Heart right ventricle (tissue), 16 donors: ENCODE measurements at regions not wholly inside any gene's neighbourhood (a gene's known extent, or its start where the extent isn't known, plus 50 kb on each side); places are given as distances from the start of the nearest gene placed in this dataset.

Source experiments
- ATAC-seq, 8 donors: fragments of 200-7000 bp; cut with Tn5 transposase; one replicate each; pipeline ENCODE4 v1.9.1; 2020; ENCODE audit warnings: mild to moderate bottlenecking in 8 of 8, moderate library complexity in 8 of 8, moderate number of reproducible peaks in 1 of 8
- DNase-seq, 2 donors: peaks; one replicate each; pipeline ENCODE4 v3.0.0-alpha.2; 2020
- H3K27ac ChIP-seq, 10 donors: fragments of 200-600 bp; sonication (generic) in 2 of 10; one replicate each; pipeline versions ENCODE4 v1.5.0 to v1.8.0; 2020 to 2022; ENCODE audit warnings: mild to moderate bottlenecking in 3 of 10
- H3K27me3 ChIP-seq, 7 donors: fragments of 200-600 bp; one replicate each; pipeline ENCODE4 v1.8.0; 2021 to 2022; ENCODE audit warnings: mild to moderate bottlenecking in 2 of 7
- H3K36me3 ChIP-seq, 9 donors: fragments of 200-600 bp; sonication (generic) in 1 of 9; one replicate each; pipeline versions ENCODE4 v1.5.0 to v1.8.0; 2020 to 2022; ENCODE audit warnings: mild to moderate bottlenecking in 2 of 9
- H3K4me1 ChIP-seq, 9 donors: fragments of 200-600 bp; sonication (generic) in 1 of 9; one replicate each; pipeline versions ENCODE4 v1.5.0 to v1.8.0; 2020 to 2022; ENCODE audit warnings: mild to moderate bottlenecking in 4 of 9
- H3K4me3 ChIP-seq, 10 donors: fragments of 200-600 bp; sonication (generic) in 2 of 10; one replicate each; pipeline versions ENCODE4 v1.5.0 to v1.8.0; 2020 to 2022; ENCODE audit warnings: mild to moderate bottlenecking in 7 of 10, moderate library complexity in 2 of 10
- H3K9me3 ChIP-seq, 11 donors: fragments of 200-600 bp in 10 of 11; sonication (generic) in 2 of 11; one replicate each; pipeline versions ENCODE4 v1.5.0 to v1.8.0; 2013 to 2022; ENCODE audit warnings: mild to moderate bottlenecking in 2 of 11, control low read depth in 1 of 11, moderate library complexity in 1 of 11
- CTCF ChIP-seq, 9 donors: fragments of 200-600 bp; sonication (generic) in 2 of 9; IDR thresholded peaks; one replicate each; pipeline versions ENCODE4 v1.5.0 to v1.8.0; 2021 to 2022; ENCODE audit warnings: antibody characterized with exemption in 9 of 9, mild to moderate bottlenecking in 5 of 9, moderate library complexity in 1 of 9
- WGBS, 2 donors: extraction: QIAGEN DNeasy Blood & Tissue Kit; methylation state at CpG; one replicate each; pipeline ENCODE4 v1.1.7; 2013; ENCODE audit warnings: inconsistent platforms in 1 of 2; 5-methylcytosine and 5-hydroxymethylcytosine counted together
- intact Hi-C, 10 donors: fragments of 100-400 bp; cut with DNase I; formaldehyde crosslinking; loops; one replicate each; pipeline versions ENCODE4 v1.11.1 to v1.14.2; 2022
- donor health status: Arrhythmogenic right ventricular cardiomyopathy.
- donor health status: ischemic (EF 13 %, LVEDD 7.1; RV severe dilation, severe dysfunction).
- donor health status: healthy with polysubstance abuse.
- donor health status: DM: no; HTN: yes; CAD: no.
- donor health status: DM: no; HTN: no; CAD: no.
- donor health status: ischemic (EF 25% LVEDD 6.9; RV normal size, moderate dysfunction).
- donor health status: ischemic (EF 25% LVEDD 5.7; RV mildly dilated, moderate dysfunction).
- donor health status: healthy.
- donor health status: DM: yes; HTN: yes; CAD: no.
- donor health status: Ischemic cardiomyopathy.
- donor health status: ischemic (EF 35%, LVEDD 5.7; RV mildly dilated, moderate dysfunction).
- donor health status: nonischemic (EF 11% LVEDD 7.7; RV severe dilation, severe dysfunction).
- donor health status: DM: yes; HTN: yes; CAD: no.
- donor health status: PGD.
- donor health status: ischemic (EF 29% LVEDD 5.4; RV normal size, mild dysfunction).
- donor health status: nonischemic (EF 23%, LVEDD 6.1; RV moderate dilation, normal function).

- no peak for DNase-seq
- Histone ChIP-seq H3K4me1 (peaks cover 0 to 19% (median 4%) of the 10 kb centered on the region in 9 donors), H3K27ac (no peak overlapping the region), H3K4me3 (no peak overlapping the region), H3K36me3 (no peaks in the 10 kb centered on the region), H3K27me3 (peaks cover 0 to 28% (median 5%) of the 10 kb centered on the region in 7 donors), H3K9me3 (peaks cover 0 to 11% (median 0%) of the 10 kb centered on the region in 11 donors)
- ATAC-seq: no peak
- 70 to 71% methylated on average over 10 of the region's 10 CpGs for WGBS, 2 donors
- no peak for TF ChIP-seq CTCF (IDR thresholded peaks at IDR 0.05)
- intact Hi-C loops: no loop called here
These were observed 226.3 kb downstream of the CTTN start for GRCh38 chr11:70624598-70624993.

GRCh38 chr11:70625051-70625450 lies 226.7 kb downstream of the CTTN start:
- TF ChIP-seq CTCF (IDR thresholded peaks at IDR 0.05): no peak
- no peak overlapping the region for H3K4me3 ChIP-seq
- H3K27ac ChIP-seq: no peak overlapping the region
- WGBS, 2 donors: 83% methylated on average over 7 of the region's 7 CpGs
- intact Hi-C loops: no loop called here
- ATAC-seq: no peak
- peaks cover 0 to 29% (median 5%) of the 10 kb centered on the region in 7 donors for H3K27me3 ChIP-seq
- H3K9me3 ChIP-seq: peaks cover 0 to 11% (median 0%) of the 10 kb centered on the region in 11 donors
- no peak for DNase-seq
- peaks cover 0 to 19% (median 4%) of the 10 kb centered on the region in 9 donors for H3K4me1 ChIP-seq
- H3K36me3 ChIP-seq: no peaks in the 10 kb centered on the region

GRCh38 chr11:70625582-70626518 lies 227.5 kb downstream of the CTTN start:
- Histone ChIP-seq H3K4me1 (peaks cover 0 to 19% (median 4%) of the 10 kb centered on the region in 9 donors), H3K27ac (no peak overlapping the region), H3K9me3 (peaks cover 0 to 5% (median 0%) of the 10 kb centered on the region in 11 donors), H3K4me3 (no peak overlapping the region), H3K27me3 (peaks cover 0 to 31% (median 5%) of the 10 kb centered on the region in 7 donors), H3K36me3 (no peaks in the 10 kb centered on the region)
- no peak for TF ChIP-seq CTCF (IDR thresholded peaks at IDR 0.05)
- DNase-seq (no peak), ATAC-seq (no peak)
- 53 to 59% methylated on average over 20 of the region's 20 CpGs for WGBS, 2 donors
- intact Hi-C loops: no loop called here

GRCh38 chr11:70627219-70627618 lies 228.9 kb downstream of the CTTN start:
- H3K27me3 ChIP-seq: peaks cover 0 to 22% (median 5%) of the 10 kb centered on the region in 7 donors
- WGBS, 2 donors: 76 to 82% methylated on average over 8 of the region's 8 CpGs
- ATAC-seq: no peak
- peaks cover 0 to 19% (median 4%) of the 10 kb centered on the region in 9 donors for H3K4me1 ChIP-seq
- no peak for DNase-seq
- H3K27ac ChIP-seq: no peak overlapping the region
- H3K9me3 ChIP-seq: no peaks in the 10 kb centered on the region
- H3K36me3 ChIP-seq: no peaks in the 10 kb centered on the region
- intact Hi-C loops: no loop called here
- no peak overlapping the region for H3K4me3 ChIP-seq
- no peak for TF ChIP-seq CTCF (IDR thresholded peaks at IDR 0.05)
